ENCODE measurements at regions not wholly inside any gene's neighbourhood (a gene's known extent, or its start where the extent isn't known, plus 50 kb on each side); places are given as distances from the start of the nearest gene placed in this dataset.
"Not testable (repeated sequence)": the region's sequence is repeated elsewhere in the genome, so short reads cannot be mapped to it uniquely, and the experiment has no call there.

DNA sequence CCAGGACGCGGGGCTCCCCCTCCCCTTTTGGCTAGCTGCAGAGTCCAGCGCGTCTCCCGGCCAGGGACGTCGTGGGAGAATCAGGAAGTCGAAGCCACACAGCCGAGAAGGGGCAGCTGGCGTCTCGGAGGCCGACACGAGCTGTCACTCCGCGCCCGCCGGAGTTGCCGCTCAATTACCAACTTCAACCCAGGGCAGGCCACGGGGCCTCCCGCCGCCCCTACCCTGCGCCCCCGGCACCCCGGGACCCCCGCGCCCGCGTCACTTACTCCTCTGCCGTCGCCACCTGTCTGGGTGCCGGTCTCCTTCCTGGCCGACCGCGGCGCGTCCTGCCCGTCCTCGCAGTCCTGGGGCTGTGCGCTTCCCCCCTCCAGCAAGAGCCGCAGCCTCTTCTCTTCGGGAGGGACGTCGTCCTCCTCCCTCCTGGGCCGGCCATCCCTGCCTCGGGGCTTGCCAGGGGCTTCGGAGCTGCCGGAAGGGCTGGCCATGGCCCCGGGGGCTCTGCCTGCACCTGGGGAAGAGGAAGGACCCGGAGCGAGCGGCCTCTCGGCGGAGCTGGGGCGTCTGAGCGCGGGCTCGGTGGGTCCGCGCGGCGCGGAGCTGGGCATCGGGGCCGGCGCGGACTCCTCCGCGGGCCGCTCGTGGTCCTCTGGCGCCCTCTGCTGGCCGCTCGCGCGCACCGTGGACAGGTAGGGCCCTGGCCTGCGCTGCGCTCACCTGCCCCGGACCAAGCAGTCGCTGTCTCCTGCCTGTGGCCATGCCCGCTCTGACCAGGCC is 65.6 kb upstream of the CLEC6A start:
- TF ChIP-seq, protein P1, sequence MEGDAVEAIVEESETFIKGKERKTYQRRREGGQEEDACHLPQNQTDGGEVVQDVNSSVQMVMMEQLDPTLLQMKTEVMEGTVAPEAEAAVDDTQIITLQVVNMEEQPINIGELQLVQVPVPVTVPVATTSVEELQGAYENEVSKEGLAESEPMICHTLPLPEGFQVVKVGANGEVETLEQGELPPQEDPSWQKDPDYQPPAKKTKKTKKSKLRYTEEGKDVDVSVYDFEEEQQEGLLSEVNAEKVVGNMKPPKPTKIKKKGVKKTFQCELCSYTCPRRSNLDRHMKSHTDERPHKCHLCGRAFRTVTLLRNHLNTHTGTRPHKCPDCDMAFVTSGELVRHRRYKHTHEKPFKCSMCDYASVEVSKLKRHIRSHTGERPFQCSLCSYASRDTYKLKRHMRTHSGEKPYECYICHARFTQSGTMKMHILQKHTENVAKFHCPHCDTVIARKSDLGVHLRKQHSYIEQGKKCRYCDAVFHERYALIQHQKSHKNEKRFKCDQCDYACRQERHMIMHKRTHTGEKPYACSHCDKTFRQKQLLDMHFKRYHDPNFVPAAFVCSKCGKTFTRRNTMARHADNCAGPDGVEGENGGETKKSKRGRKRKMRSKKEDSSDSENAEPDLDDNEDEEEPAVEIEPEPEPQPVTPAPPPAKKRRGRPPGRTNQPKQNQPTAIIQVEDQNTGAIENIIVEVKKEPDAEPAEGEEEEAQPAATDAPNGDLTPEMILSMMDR (IDR thresholded peaks at IDR 0.05) = not testable (repeated sequence)
- TF ChIP-seq POLR2A (IDR thresholded peaks at IDR 0.05) = not testable (repeated sequence)

All from lower leg skin (tissue), 3 donors.